ENCODE measurements at regions not wholly inside any gene's neighbourhood (a gene's known extent, or its start where the extent isn't known, plus 50 kb on each side); places are given as distances from the start of the nearest gene placed in this dataset.
"Not testable (repeated sequence)": the region's sequence is repeated elsewhere in the genome, so short reads cannot be mapped to it uniquely, and the experiment has no call there.

DNA sequence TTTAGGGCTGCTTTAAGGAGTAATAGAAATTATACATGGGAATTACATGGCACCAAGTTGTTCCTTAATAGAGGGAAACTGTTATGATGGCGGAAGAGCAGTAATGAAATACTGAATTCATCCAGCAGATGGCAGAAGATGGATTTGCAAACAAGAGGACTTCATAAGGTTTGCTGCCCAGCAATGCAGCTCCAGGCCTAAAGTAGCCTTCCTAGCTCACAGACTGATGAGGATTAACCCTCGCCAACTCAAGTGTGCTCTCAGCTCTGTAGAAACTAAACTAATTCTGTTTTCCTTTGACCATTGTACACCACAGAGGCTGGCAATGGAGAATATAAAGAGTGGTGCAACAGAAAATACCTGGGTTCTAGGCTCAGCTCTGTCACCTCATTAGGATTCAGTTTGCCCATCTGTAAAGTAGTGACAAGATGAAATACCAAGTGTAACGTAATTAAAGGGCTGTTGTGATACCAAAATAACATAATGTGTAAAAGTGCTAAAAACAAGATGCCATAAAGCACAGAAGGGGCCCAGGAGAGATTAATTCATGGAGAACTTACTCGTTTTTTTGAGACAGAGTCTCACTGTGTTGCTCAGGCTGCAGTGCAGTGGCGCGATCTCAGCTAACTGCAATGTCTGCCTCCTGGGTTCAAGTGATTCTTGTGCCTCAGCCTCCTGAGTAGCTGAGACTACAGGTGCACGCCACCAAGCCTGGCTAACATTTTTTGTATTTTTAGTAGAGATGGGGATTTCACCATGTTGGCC, 102.4 kb upstream of the SERBP1 start:
- DNase-seq = no peak

GRCh38 chr1:67534627-67535065, 104.4 kb upstream of the SERBP1 start:
- DNase-seq = no peak

GRCh38 chr1:67535474-67535873, 105.3 kb upstream of the SERBP1 start:
- DNase-seq = no peak

- no peak for DNase-seq
Observed at GRCh38 chr1:67536957-67537666, 106.9 kb upstream of the SERBP1 start.

GRCh38 chr1:67537667-67538018, 107.4 kb upstream of the SERBP1 start:
- no peak for DNase-seq

GRCh38 chr1:67540025-67540732, 110.0 kb upstream of the SERBP1 start:
- no peak for DNase-seq

DNA sequence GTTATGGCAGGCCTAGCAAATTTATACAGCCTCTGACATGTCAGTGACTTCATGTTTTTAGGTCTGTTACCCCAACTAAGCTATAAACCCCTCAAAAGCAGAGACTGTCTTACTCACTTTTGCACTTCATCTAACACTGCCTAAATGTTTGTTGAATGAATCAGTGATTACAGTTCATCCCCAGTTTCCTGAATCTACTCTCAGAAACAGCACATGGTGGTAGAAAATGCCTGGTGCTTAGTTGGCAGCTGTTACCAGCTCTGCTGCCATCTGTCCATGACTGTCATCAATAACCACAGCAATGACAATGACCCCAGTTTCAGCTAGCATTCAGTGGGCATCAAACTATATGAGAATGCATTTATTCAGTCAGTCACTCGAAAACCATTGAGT, 110.5 kb upstream of the SERBP1 start:
- DNase-seq = no peak

- no peak for DNase-seq
Observed at GRCh38 chr1:67542747-67543146, 112.5 kb upstream of the SERBP1 start.

DNA sequence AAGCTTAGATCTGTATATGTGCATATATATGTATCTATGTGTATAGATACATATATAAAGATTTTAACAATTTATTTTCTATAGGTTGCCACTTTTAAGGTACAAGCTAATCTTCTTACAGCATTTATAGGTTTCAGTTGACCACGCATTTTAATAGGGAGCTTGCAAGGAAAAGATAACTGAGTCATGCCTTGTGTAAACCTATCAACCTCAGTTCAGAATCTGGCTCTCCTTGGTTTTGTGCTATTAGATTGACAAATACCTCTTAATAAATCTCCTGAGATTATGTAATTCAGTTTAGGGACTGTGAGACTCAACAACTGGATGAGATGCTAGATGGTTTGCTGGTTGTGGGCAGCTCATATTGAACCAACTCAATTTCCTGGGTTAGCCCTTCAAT, 114.7 kb upstream of the SERBP1 start:
- DNase-seq = no peak

DNA sequence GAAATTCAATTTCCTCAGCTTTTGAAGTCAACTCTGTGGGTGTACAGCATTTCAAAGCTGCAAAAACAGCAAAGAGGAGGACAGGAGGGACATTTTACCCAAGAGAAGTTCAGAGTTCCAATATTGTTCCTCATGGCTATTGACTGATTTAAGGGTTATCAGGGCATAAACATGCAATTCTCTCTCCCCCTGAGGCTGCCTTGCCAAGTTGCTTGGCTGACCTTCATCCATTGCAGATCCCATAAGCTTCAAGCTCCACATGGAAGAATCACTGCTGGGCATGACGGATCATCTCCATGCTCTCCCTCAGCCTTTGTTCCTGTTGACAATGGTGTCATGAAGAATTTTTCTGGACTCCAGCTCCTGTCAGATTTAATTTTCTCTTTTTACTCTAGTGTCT, 115.2 kb upstream of the SERBP1 start:
- DNase-seq = no peak

DNA sequence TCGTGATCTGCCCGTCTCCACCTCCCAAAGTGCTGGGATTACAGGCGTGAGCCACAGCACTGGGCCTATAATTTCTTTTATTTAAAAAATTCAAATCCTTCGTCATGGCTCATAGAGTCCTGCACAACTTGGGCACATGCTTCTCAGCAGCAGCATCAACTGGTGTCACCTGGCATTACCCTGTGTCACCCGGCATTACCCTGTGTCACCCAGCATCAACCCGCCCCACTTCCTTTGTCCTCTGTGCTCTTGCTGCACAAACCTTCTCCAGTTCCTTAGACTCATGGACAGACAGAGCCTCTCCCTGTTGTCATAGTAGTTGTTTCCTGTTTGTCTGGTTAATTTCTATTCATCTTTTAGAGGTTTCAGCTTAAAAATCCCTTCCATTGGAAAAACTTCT, 121.2 kb upstream of the SERBP1 start:
- DNase-seq = no peak

GRCh38 chr1:67552336-67552759, 122.1 kb upstream of the SERBP1 start:
- DNase-seq = no peak

DNA sequence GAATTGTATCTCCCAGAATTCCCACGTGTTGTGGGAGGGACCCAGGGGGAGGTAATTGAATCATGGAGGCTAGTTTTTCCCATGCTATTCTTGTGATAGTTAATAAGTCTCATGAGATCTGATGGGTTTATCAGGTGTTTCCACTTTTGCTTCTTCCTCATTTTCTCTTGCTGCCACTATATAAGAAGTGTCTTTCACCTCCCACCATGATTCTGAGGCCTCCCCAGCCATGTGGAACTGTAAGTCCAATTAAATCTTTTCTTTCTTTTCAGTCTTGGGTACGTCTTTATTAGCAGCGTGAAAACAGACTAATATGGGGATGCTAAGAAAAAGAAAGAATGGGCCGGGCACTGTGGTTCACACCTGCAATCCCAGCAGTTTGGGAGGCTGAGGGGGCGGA, 124.0 kb upstream of the SERBP1 start:
- not testable (repeated sequence) for DNase-seq

DNA sequence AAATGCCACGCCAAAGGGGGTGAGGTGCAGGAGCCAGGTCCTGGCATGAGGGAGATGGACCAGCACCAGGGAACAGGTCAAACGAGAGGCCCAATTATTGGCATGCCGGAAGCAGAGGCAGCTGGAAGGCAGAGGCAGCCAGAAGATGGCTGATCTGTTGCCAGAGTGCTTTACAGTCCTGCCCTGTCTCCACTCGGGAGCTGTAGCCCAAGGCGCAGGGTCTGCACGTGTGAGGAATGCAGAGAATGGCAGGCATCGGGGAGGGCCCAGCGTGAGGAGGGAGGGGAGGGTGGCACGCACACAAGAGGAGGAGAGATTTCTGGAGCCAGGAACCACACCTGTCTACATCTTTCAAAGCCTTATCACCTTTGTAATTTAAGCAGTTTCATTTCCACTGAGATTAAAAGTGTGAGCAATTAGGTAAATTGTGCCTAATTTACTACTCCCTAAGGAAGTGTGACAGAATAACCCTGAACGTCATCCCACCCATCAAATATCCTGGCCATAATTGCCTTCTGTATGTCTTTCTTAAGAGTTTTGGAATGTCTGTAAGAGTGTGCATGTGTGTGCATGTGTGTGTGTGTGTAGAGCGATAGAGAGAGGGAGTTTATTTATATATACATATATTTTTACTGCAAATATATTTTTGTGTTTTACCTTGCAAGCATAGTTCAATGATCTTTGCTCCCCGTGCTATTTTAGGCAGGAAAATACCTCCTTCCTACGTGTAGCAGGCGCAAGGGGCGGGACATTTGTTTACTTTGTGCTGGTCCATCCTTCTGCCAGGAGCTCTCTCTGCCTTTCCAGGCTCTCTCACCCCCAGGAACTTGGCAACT, 125.5 kb upstream of the SERBP1 start:
- DNase-seq = no peak

GRCh38 chr1:67556297-67556900, 126.2 kb upstream of the SERBP1 start:
- no peak for DNase-seq

DNA sequence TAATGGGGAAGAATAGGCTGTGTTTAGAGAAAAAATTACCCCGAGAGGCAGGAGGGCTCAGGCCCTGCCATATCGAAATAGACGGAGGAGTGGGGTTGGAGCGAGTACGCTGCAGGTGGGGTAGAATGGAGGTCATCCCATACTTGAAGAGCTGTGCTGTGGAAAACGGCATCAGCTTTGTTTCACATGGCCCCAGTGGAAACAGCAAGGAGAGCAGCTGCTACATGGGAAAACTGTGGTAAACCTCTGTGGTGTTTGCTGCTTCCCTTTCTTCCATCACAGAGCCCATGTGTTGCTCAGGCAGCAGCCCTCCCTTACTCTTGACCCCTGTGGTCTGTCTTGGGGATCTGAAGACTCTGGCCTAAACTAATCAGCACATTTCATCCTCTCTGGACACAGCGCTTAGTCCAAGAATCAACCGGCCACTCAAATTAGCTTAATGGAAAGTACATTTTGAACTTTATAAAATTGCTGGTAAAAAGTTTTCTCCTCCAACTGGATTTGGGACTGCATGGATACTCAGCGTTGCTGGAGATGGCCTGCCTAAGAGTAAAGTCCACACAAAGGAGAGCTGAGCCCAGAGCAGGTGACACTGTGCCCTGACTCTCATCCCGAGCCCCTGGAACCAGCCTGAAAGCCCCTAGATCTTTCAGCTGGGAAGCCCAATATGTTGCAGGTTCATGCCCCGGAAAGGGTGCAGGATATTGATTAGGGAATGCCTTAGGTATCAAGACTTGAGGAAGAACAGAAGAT, 127.1 kb upstream of the GADD45A start:
- no peak for DNase-seq

- DNase-seq = no peak
Observed at GRCh38 chr1:67558449-67559193, 126.4 kb upstream of the GADD45A start.

DNA sequence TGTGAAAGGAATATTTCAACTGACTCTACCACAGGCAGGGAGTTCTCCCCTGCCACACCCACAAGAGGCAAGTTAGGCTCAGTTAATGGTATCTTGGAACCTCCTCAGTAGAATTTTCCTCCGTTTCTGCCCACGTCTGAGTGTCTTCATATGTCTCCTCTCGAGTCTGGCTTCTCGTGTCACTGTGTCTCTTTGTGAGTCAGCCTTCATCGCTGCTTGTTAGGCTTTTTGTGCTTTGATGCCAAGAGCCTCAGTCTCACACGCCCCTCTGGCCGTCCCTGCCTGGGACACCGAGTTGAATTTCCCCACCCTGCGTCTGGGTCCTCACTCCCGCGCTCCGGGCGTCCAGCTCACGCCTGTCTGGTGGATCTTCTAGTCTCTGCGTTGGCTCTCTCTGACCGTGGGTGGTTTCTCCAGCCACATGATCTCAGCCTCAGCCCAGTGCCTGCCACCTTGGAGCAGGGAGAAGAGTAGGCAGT, 125.7 kb upstream of the GADD45A start:
- no peak for DNase-seq

GRCh38 chr1:67560580-67561255, 124.3 kb upstream of the GADD45A start:
- DNase-seq = no peak

- DNase-seq = no peak
Observed at GRCh38 chr1:67561704-67562113, 123.3 kb upstream of the GADD45A start.
